ENCODE measurements at regions not wholly inside any gene's neighbourhood (a gene's known extent, or its start where the extent isn't known, plus 50 kb on each side); places are given as distances from the start of the nearest gene placed in this dataset.

DNA sequence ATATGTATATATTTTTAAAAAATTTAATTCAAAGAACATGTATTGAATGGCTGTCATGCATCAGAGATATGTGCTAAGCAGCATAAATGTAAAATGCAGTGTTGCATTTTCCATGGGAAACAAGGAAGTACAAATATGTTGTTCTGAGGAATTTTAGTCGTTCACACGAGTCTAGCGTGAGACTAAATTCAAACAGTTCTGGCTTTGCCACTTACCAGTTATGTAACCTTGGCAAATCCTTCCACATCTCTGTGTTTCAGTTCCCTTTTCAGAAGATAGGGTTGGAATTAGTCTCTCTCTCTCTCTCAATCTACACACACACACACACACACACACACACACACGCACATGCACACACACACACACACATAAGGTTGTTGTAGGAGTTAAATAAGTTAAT lies 305.4 kb downstream of the UTRN start:
- peaks cover 0 to 5% of the 10 kb centered on the region in 2 donors for H3K36me3 ChIP-seq (ENCODE audit: control insufficient read depth in 2 of 2, insufficient read depth in 2 of 2, low read length in 2 of 2)
- no peaks in the 10 kb centered on the region for H3K27me3 ChIP-seq (ENCODE audit: control insufficient read depth in 2 of 2, insufficient read depth in 2 of 2, low read length in 2 of 2)
- no peak overlapping the region for H3K4me3 ChIP-seq (ENCODE audit: low read length in 2 of 2)
- H3K4me1 ChIP-seq (ENCODE audit: control insufficient read depth in 2 of 2, insufficient read depth in 2 of 2, low read length in 2 of 2) = no peaks in the 10 kb centered on the region
- no peak overlapping the region for H3K9ac ChIP-seq (ENCODE audit: low read depth in 1 of 2, low read length in 2 of 2)
- H3K27ac ChIP-seq (ENCODE audit: low read depth in 2 of 2, low read length in 2 of 2) = no peak overlapping the region
- H3K9me3 ChIP-seq (ENCODE audit: control insufficient read depth in 2 of 2, low read length in 2 of 2) = no peaks in the 10 kb centered on the region

DNA sequence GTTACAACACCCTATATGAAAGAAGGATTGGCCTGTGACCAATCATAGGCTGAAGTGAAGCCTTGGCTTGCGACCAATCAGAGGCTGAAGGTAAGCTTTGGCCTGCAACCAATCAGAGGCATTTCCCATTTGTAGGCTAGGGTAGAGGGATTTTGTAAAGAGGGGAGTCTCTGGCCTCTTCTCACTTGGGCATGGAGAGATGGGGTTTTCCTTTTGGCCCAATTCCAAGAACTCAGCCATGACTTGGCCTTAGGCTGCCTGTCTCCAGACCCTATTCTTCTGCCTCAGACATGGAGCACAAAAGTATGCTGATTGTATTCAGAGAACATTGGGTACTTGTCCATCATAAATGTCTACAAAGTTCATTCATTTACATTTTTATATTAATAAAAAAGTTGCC lies 308.3 kb downstream of the UTRN start:
- Histone ChIP-seq H3K4me1 (ENCODE audit: control insufficient read depth in 2 of 2, insufficient read depth in 2 of 2, low read length in 2 of 2) (no peaks in the 10 kb centered on the region), H3K27ac (ENCODE audit: low read depth in 2 of 2, low read length in 2 of 2) (no peak overlapping the region), H3K9ac (ENCODE audit: low read depth in 1 of 2, low read length in 2 of 2) (no peak overlapping the region), H3K9me3 (ENCODE audit: control insufficient read depth in 2 of 2, low read length in 2 of 2) (no peaks in the 10 kb centered on the region), H3K36me3 (ENCODE audit: control insufficient read depth in 2 of 2, insufficient read depth in 2 of 2, low read length in 2 of 2) (peaks cover 0 to 5% of the 10 kb centered on the region in 2 donors), H3K27me3 (ENCODE audit: control insufficient read depth in 2 of 2, insufficient read depth in 2 of 2, low read length in 2 of 2) (no peaks in the 10 kb centered on the region), H3K4me3 (ENCODE audit: low read length in 2 of 2) (no peak overlapping the region)

DNA sequence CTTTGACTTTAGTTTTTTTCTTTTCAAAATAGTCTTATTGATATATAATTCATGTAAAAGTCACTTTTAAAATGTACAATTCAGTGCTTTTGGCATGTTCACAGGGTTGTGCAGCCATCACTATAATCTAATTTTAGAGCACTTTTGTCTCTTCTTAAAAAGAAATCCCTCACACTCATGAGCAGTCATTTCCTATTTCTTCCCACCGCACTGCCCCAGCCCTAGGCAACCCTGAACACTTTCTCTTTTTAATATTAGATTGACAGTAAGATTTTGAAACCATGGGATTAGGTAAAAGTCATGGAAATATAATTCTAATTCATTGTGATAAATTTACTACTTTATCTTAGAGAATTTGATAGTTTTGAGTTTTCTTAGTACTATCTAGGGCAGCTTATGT lies 309.4 kb downstream of the UTRN start:
- Histone ChIP-seq H3K4me3 (ENCODE audit: low read length in 2 of 2) (no peak overlapping the region), H3K36me3 (ENCODE audit: control insufficient read depth in 2 of 2, insufficient read depth in 2 of 2, low read length in 2 of 2) (peaks cover 0 to 5% of the 10 kb centered on the region in 2 donors), H3K9ac (ENCODE audit: low read depth in 1 of 2, low read length in 2 of 2) (no peak overlapping the region), H3K27ac (ENCODE audit: low read depth in 2 of 2, low read length in 2 of 2) (no peak overlapping the region), H3K9me3 (ENCODE audit: control insufficient read depth in 2 of 2, low read length in 2 of 2) (no peaks in the 10 kb centered on the region), H3K27me3 (ENCODE audit: control insufficient read depth in 2 of 2, insufficient read depth in 2 of 2, low read length in 2 of 2) (no peaks in the 10 kb centered on the region), H3K4me1 (ENCODE audit: control insufficient read depth in 2 of 2, insufficient read depth in 2 of 2, low read length in 2 of 2) (no peaks in the 10 kb centered on the region)

DNA sequence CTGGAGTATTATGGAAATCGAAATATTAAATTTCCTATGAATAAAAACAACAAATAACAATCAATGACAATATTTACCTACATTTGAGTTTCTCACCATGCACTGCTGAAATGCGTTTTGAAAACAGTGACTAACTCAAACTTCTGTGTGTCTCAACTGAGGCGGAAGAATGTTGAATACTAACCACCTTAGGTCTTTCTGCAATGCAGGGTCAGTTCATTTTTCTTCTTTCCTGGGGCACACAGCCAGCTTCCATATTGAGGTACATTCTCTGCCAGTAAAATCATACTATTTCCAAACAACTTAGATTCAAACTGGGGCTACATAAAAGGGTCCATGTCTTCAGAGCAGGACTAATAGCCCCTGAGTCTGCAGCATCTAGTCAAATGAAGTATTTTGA lies 310.1 kb downstream of the UTRN start:
- H3K9me3 ChIP-seq (ENCODE audit: control insufficient read depth in 2 of 2, low read length in 2 of 2) = no peaks in the 10 kb centered on the region
- H3K27ac ChIP-seq (ENCODE audit: low read depth in 2 of 2, low read length in 2 of 2) = no peak overlapping the region
- H3K27me3 ChIP-seq (ENCODE audit: control insufficient read depth in 2 of 2, insufficient read depth in 2 of 2, low read length in 2 of 2) = no peaks in the 10 kb centered on the region
- no peak overlapping the region for H3K4me3 ChIP-seq (ENCODE audit: low read length in 2 of 2)
- no peak overlapping the region for H3K9ac ChIP-seq (ENCODE audit: low read depth in 1 of 2, low read length in 2 of 2)
- peaks cover 0 to 5% of the 10 kb centered on the region in 2 donors for H3K36me3 ChIP-seq (ENCODE audit: control insufficient read depth in 2 of 2, insufficient read depth in 2 of 2, low read length in 2 of 2)
- H3K4me1 ChIP-seq (ENCODE audit: control insufficient read depth in 2 of 2, insufficient read depth in 2 of 2, low read length in 2 of 2) = no peaks in the 10 kb centered on the region

DNA sequence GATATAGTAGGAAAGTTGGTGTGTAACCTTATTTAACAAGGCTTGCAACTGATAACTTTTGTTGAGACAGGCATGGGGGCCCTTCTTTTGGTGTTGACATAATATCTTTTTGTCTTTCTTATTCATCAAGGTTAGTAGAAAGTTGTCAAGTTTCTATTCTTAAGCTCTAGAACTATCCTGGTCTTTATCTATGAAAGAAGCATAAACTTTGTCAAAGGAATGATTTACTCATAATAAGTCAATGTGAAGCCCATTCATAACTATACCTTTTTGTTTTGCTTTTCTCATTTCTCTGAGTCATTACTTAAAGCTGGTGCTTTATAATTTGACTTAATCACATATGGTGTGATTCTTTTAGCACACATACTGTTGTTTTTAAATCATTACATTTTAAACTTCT lies 312.4 kb downstream of the UTRN start:
- peaks cover 0 to 5% of the 10 kb centered on the region in 2 donors for H3K36me3 ChIP-seq (ENCODE audit: control insufficient read depth in 2 of 2, insufficient read depth in 2 of 2, low read length in 2 of 2)

DNA sequence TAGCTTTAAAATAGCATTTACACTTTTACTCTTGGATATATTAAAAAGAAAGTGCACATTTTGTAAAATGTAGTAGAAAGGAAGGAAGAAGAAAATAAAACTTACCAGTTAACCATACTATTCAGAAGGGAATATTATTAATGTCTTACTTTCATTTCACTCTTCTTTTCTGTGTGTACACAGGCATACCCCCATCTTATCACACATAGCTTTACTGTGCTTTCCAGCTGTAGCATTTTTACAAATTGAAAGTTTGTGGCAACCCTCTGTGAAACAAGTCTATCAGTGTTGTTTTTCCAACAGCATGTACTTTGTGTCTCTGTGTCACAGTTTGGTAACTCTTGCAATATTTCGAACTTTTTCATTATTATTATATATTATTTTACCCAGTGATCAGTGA lies 314.5 kb downstream of the UTRN start:
- Histone ChIP-seq H3K36me3 (ENCODE audit: control insufficient read depth in 2 of 2, insufficient read depth in 2 of 2, low read length in 2 of 2) (no peaks in the 10 kb centered on the region), H3K27me3 (ENCODE audit: control insufficient read depth in 2 of 2, insufficient read depth in 2 of 2, low read length in 2 of 2) (no peaks in the 10 kb centered on the region), H3K9me3 (ENCODE audit: control insufficient read depth in 2 of 2, low read length in 2 of 2) (no peaks in the 10 kb centered on the region), H3K4me1 (ENCODE audit: control insufficient read depth in 2 of 2, insufficient read depth in 2 of 2, low read length in 2 of 2) (no peaks in the 10 kb centered on the region), H3K9ac (ENCODE audit: low read depth in 1 of 2, low read length in 2 of 2) (no peak overlapping the region), H3K27ac (ENCODE audit: low read depth in 2 of 2, low read length in 2 of 2) (no peak overlapping the region), H3K4me3 (ENCODE audit: low read length in 2 of 2) (no peak overlapping the region)

More for the DNA sequence above, 312.4 kb downstream of the UTRN start:
- no peak overlapping the region for H3K27ac ChIP-seq (ENCODE audit: low read depth in 2 of 2, low read length in 2 of 2)
- H3K27me3 ChIP-seq (ENCODE audit: control insufficient read depth in 2 of 2, insufficient read depth in 2 of 2, low read length in 2 of 2) = no peaks in the 10 kb centered on the region
- H3K4me1 ChIP-seq (ENCODE audit: control insufficient read depth in 2 of 2, insufficient read depth in 2 of 2, low read length in 2 of 2) = no peaks in the 10 kb centered on the region
- H3K4me3 ChIP-seq (ENCODE audit: low read length in 2 of 2) = no peak overlapping the region
- no peaks in the 10 kb centered on the region for H3K9me3 ChIP-seq (ENCODE audit: control insufficient read depth in 2 of 2, low read length in 2 of 2)
- H3K9ac ChIP-seq (ENCODE audit: low read depth in 1 of 2, low read length in 2 of 2) = no peak overlapping the region

DNA sequence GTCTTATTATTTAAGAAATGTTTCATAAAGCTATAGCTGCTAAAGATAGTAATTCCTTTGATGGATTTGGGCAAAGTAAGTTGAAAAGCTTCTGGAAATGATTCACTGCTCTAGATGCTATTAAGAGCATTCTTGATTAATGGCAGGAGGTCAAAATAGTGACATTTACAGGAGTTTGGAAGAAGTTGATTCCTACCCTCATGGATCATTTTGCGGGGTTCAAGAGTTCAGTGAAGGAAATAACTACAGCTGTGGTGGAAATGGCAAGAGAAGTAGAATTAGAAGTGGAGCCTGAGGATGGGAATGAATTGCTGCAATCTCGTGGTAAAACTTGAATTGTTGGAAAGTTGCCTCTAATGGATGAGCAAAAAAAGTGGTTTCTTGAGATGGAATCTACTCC lies 316.1 kb downstream of the UTRN start:
- no peak overlapping the region for H3K27ac ChIP-seq (ENCODE audit: low read depth in 2 of 2, low read length in 2 of 2)
- no peak overlapping the region for H3K9ac ChIP-seq (ENCODE audit: low read depth in 1 of 2, low read length in 2 of 2)
- H3K27me3 ChIP-seq (ENCODE audit: control insufficient read depth in 2 of 2, insufficient read depth in 2 of 2, low read length in 2 of 2) = no peaks in the 10 kb centered on the region
- H3K4me1 ChIP-seq (ENCODE audit: control insufficient read depth in 2 of 2, insufficient read depth in 2 of 2, low read length in 2 of 2) = no peaks in the 10 kb centered on the region
- no peaks in the 10 kb centered on the region for H3K36me3 ChIP-seq (ENCODE audit: control insufficient read depth in 2 of 2, insufficient read depth in 2 of 2, low read length in 2 of 2)
- H3K4me3 ChIP-seq (ENCODE audit: low read length in 2 of 2) = no peak overlapping the region
- no peaks in the 10 kb centered on the region for H3K9me3 ChIP-seq (ENCODE audit: control insufficient read depth in 2 of 2, low read length in 2 of 2)

DNA sequence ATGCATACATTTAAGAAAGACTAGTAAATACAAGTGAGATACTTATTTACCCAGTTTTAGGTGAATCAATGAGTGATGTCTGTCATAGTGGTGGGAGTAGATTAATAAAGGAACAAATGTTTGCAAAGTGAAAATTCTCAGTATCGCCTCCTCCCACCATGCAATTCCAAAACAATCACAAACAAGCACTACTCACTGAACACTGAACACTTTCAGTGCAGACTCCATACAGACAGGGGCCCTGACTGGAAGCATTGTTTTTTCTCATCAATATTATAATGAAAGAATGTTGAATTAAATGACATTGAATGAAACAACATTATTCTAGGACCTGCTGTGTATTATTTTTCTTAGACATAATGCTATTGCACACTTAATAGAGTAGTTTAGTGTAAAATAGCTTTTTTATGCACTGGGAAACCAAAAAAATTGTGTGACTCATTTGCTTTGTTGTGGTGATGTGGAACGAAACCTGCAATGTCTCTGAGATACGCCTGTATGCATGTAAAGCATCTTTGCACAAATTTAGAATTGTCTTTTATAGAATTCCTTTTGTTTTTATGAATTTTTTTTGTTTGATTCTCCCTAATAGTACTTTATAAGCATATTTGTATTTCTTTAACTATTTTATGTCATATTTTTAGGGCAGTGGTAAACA lies 317.5 kb downstream of the UTRN start:
- Histone ChIP-seq H3K4me1 (ENCODE audit: control insufficient read depth in 2 of 2, insufficient read depth in 2 of 2, low read length in 2 of 2) (no peaks in the 10 kb centered on the region), H3K36me3 (ENCODE audit: control insufficient read depth in 2 of 2, insufficient read depth in 2 of 2, low read length in 2 of 2) (no peaks in the 10 kb centered on the region), H3K9me3 (ENCODE audit: control insufficient read depth in 2 of 2, low read length in 2 of 2) (no peaks in the 10 kb centered on the region), H3K4me3 (ENCODE audit: low read length in 2 of 2) (no peak overlapping the region), H3K27me3 (ENCODE audit: control insufficient read depth in 2 of 2, insufficient read depth in 2 of 2, low read length in 2 of 2) (no peaks in the 10 kb centered on the region), H3K9ac (ENCODE audit: low read depth in 1 of 2, low read length in 2 of 2) (no peak overlapping the region), H3K27ac (ENCODE audit: low read depth in 2 of 2, low read length in 2 of 2) (no peak overlapping the region)

DNA sequence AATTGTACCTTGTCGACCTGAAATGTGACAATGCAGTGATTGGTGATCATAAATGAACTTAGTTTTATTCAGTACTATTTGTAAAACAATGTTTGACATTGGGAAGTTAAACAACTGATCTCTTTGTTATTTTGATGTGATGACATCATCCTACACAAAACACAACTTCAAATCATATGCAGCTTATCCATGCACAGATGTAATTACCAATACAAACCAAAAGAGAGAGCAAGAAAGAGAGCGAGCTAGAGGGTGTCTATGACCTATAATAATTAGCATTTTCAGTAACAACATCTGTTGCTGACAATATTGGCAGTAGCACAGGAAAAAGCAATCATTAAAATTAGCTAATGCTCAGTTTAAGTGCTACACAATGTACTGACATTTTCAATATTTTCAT lies 320.9 kb downstream of the UTRN start:
- Histone ChIP-seq H3K9me3 (ENCODE audit: control insufficient read depth in 2 of 2, low read length in 2 of 2) (no peaks in the 10 kb centered on the region), H3K27ac (ENCODE audit: low read depth in 2 of 2, low read length in 2 of 2) (no peak overlapping the region), H3K9ac (ENCODE audit: low read depth in 1 of 2, low read length in 2 of 2) (no peak overlapping the region), H3K36me3 (ENCODE audit: control insufficient read depth in 2 of 2, insufficient read depth in 2 of 2, low read length in 2 of 2) (no peaks in the 10 kb centered on the region), H3K27me3 (ENCODE audit: control insufficient read depth in 2 of 2, insufficient read depth in 2 of 2, low read length in 2 of 2) (no peaks in the 10 kb centered on the region), H3K4me1 (ENCODE audit: control insufficient read depth in 2 of 2, insufficient read depth in 2 of 2, low read length in 2 of 2) (no peaks in the 10 kb centered on the region), H3K4me3 (ENCODE audit: low read length in 2 of 2) (no peak overlapping the region)

DNA sequence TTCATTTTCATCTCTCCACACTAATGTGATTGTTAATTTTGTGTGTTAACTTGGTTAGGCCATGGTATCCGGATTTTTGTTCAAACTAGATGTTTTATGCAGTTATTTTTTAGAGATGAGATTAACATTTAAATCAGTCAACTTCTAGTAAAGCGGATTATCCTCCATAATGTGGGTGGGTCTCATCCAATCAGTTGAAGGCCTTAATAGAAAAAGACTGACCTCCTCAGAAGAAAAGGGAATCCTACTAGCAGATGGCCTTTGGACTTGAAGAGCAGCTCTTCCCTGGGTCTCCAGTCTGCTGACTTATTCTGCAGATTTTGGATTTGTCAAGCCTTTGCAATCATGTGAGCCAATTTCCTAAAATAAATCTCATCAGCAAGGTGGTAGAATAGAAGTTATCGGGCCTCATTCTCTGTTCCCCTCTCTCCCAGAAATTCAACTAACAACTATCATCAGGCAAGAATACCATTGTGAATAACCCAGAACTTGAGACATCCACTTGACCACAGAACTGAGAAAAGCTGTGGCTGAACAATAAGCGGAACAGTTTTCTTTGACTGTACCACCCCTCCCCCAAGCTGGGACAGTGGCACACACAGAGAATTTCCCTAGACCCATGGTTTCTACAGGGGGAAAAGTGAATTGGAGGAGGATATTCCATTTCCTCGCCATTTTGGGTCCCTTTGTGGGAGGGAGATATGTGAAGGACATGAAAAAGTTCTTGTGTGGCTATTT lies 323.0 kb downstream of the UTRN start:
- Histone ChIP-seq H3K9me3 (ENCODE audit: control insufficient read depth in 2 of 2, low read length in 2 of 2) (no peaks in the 10 kb centered on the region), H3K27me3 (ENCODE audit: control insufficient read depth in 2 of 2, insufficient read depth in 2 of 2, low read length in 2 of 2) (no peaks in the 10 kb centered on the region), H3K9ac (ENCODE audit: low read depth in 1 of 2, low read length in 2 of 2) (no peak overlapping the region), H3K27ac (ENCODE audit: low read depth in 2 of 2, low read length in 2 of 2) (no peak overlapping the region), H3K36me3 (ENCODE audit: control insufficient read depth in 2 of 2, insufficient read depth in 2 of 2, low read length in 2 of 2) (no peaks in the 10 kb centered on the region), H3K4me1 (ENCODE audit: control insufficient read depth in 2 of 2, insufficient read depth in 2 of 2, low read length in 2 of 2) (no peaks in the 10 kb centered on the region), H3K4me3 (ENCODE audit: low read length in 2 of 2) (no peak overlapping the region)

Measured in mucosa of rectum (tissue), 2 donors.